ENCODE measurements at regions not wholly inside any gene's neighbourhood (a gene's known extent, or its start where the extent isn't known, plus 50 kb on each side); places are given as distances from the start of the nearest gene placed in this dataset.

DNA sequence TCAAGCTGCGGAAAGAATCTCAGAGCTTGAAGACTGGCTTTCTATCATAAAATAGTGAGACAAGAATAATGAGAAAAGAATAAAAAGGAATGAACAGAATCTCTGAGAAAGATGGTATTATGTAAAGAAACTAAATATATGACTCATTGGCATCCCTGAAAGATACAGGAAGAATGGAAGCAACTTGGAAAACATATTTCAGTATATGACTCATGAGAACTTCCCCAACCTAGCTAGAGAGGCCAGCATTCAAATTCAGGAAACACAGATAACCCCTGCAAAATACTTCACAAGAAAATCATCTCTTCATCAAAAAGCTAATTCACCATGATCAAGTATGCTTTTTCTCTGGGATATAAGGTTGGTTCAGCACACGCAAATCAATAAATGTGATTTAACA, 2318.0 kb downstream of the PCDH9 start:
- no peak overlapping the region for H3K4me3 ChIP-seq (ENCODE audit: low read length)
- Mint-ChIP-seq H3K27ac (no peak overlapping the region), H3K4me1 (ENCODE audit: low read depth) (no peaks in the 10 kb centered on the region), H3K9me3 (peaks cover 19% of the 10 kb centered on the region), H3K36me3 (ENCODE audit: low read depth) (no peaks in the 10 kb centered on the region), H3K27me3 (no peaks in the 10 kb centered on the region), H3K4me3 (no peak overlapping the region)
- CTCF ChIA-PET: no interaction called here
- intact Hi-C loops (cut with DNase I, micrococcal nuclease): no loop called here
- H3K27me3 ChIP-seq (ENCODE audit: control insufficient read depth in 1 of 2, insufficient read depth in 2 of 2, low read length in 2 of 2): no peaks in the 10 kb centered on the region
- ATAC-seq (ENCODE audit: poor library complexity): no peak
- H3K4me1 ChIP-seq (ENCODE audit: insufficient read depth, low read length): no peaks in the 10 kb centered on the region
- TF ChIP-seq CTCF (IDR thresholded peaks at IDR 0.05): no peak
- H3K36me3 ChIP-seq (ENCODE audit: insufficient read depth, low read length): no peaks in the 10 kb centered on the region
- no peak for DNase-seq
- no peak overlapping the region for H3K27ac ChIP-seq (ENCODE audit: low read depth in 1 of 2, low read length in 2 of 2)
- POLR2A ChIA-PET: no interaction called here
- H3K9me3 ChIP-seq (ENCODE audit: control insufficient read depth in 1 of 2, insufficient read depth in 1 of 2, low read length in 2 of 2): peaks cover 0 to 7% of the 10 kb centered on the region in 2 experiments

DNA sequence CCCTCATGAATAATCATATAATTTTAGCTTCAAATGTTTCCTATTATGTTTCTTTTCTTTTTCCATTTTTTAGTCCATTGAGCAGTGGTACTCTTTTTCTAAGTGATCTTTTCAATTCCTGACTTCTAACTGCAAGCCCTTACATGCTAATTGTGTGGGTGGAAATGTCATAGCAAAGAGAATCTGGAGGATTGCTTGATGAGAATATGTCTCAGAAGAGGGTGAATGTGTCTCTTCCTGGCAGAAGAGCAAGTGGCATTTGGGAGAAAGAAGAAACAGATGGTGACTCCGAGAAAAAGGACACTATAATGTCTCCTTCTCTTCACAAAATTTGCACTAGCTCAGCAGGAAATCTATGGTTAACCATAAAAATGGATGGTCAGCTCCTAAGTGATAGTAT, 2320.0 kb downstream of the PCDH9 start:
- ATAC-seq (ENCODE audit: poor library complexity) (no peak), DNase-seq (no peak)
- peaks cover 20% of the 10 kb centered on the region for H3K9me3 Mint-ChIP-seq
- intact Hi-C loops (cut with DNase I, micrococcal nuclease): no loop called here
- Histone ChIP-seq H3K4me3 (ENCODE audit: low read length) (no peak overlapping the region), H3K36me3 (ENCODE audit: insufficient read depth, low read length) (no peaks in the 10 kb centered on the region), H3K27me3 (ENCODE audit: control insufficient read depth in 1 of 2, insufficient read depth in 2 of 2, low read length in 2 of 2) (no peaks in the 10 kb centered on the region), H3K27ac (ENCODE audit: low read depth in 1 of 2, low read length in 2 of 2) (no peak overlapping the region), H3K9me3 (ENCODE audit: control insufficient read depth in 1 of 2, insufficient read depth in 1 of 2, low read length in 2 of 2) (peaks cover 0 to 7% of the 10 kb centered on the region in 2 experiments), H3K4me1 (ENCODE audit: insufficient read depth, low read length) (no peaks in the 10 kb centered on the region)
- H3K27me3 Mint-ChIP-seq: no peaks in the 10 kb centered on the region
- H3K36me3 Mint-ChIP-seq (ENCODE audit: low read depth): no peaks in the 10 kb centered on the region
- H3K27ac Mint-ChIP-seq: no peak overlapping the region
- CTCF ChIA-PET: no interaction called here
- no peaks in the 10 kb centered on the region for H3K4me1 Mint-ChIP-seq (ENCODE audit: low read depth)
- TF ChIP-seq CTCF (IDR thresholded peaks at IDR 0.05): no peak
- POLR2A ChIA-PET: no interaction called here
- no peak overlapping the region for H3K4me3 Mint-ChIP-seq

DNA sequence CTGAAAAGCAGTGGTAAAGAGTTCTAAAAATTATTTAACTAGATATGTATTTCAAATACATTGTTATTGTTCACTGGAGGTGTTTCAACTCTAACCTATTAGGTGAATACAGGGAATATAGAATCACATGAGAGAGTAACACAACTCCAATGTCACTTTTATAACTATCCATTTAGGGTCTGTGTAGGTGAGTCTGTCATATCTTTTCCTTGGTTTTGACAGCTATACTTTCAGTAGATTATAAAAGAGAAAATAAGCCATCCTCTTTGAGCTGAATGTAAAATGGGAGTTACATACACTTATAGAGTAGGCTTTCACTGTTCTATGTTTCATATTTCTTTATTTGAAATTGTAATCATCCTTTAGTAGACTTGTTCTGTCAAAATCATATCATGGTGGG, 2321.0 kb downstream of the PCDH9 start:
- Histone ChIP-seq H3K4me3 (ENCODE audit: low read length) (no peak overlapping the region), H3K27me3 (ENCODE audit: control insufficient read depth in 1 of 2, insufficient read depth in 2 of 2, low read length in 2 of 2) (no peaks in the 10 kb centered on the region), H3K9me3 (ENCODE audit: control insufficient read depth in 1 of 2, insufficient read depth in 1 of 2, low read length in 2 of 2) (peaks cover 0 to 7% of the 10 kb centered on the region in 2 experiments), H3K27ac (ENCODE audit: low read depth in 1 of 2, low read length in 2 of 2) (no peak overlapping the region), H3K4me1 (ENCODE audit: insufficient read depth, low read length) (no peaks in the 10 kb centered on the region), H3K36me3 (ENCODE audit: insufficient read depth, low read length) (no peaks in the 10 kb centered on the region)
- ChIA-PET CTCF (no interaction called here), POLR2A (no interaction called here)
- no peak for ATAC-seq (ENCODE audit: poor library complexity)
- Mint-ChIP-seq H3K4me1 (ENCODE audit: low read depth) (no peaks in the 10 kb centered on the region), H3K27ac (no peak overlapping the region), H3K4me3 (no peak overlapping the region), H3K27me3 (no peaks in the 10 kb centered on the region), H3K9me3 (peaks cover 20% of the 10 kb centered on the region), H3K36me3 (ENCODE audit: low read depth) (no peaks in the 10 kb centered on the region)
- intact Hi-C loops (cut with DNase I, micrococcal nuclease): no loop called here
- no peak for DNase-seq
- TF ChIP-seq CTCF (IDR thresholded peaks at IDR 0.05): no peak
